ENCODE measurements at regions not wholly inside any gene's neighbourhood (a gene's known extent, or its start where the extent isn't known, plus 50 kb on each side); places are given as distances from the start of the nearest gene placed in this dataset.

DNA sequence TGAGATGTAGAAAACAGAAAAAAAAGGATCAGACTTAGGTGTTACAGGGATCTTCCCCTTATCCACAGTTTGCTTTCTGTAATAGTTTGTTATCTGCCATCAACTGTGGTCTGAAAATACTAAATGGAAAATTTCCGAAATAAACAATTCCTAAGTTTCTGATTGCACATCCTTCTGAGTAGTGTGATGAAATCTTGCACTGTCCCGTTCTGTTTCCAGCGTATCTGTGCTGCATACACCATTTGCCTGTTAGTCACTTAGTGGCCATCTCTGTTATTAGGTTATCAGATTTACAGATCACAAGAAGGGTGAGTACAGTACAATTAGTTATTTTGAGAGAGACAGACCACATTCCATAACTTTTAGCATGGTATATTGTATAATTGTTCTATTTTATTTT is 185.6 kb upstream of the CPHXL start:
- Histone ChIP-seq H3K4me1 (no peaks in the 10 kb centered on the region), H3K4me3 (no peak overlapping the region), H3K27me3 (ENCODE audit: low read depth) (peaks cover 4% of the 10 kb centered on the region), H3K9me3 (replicated peaks) (no peaks in the 10 kb centered on the region), H3K27ac (replicated peaks) (no peak overlapping the region), H3K36me3 (no peaks in the 10 kb centered on the region)
- intact Hi-C loops (cut with micrococcal nuclease), result no loop called here
- TF ChIP-seq, protein P1, sequence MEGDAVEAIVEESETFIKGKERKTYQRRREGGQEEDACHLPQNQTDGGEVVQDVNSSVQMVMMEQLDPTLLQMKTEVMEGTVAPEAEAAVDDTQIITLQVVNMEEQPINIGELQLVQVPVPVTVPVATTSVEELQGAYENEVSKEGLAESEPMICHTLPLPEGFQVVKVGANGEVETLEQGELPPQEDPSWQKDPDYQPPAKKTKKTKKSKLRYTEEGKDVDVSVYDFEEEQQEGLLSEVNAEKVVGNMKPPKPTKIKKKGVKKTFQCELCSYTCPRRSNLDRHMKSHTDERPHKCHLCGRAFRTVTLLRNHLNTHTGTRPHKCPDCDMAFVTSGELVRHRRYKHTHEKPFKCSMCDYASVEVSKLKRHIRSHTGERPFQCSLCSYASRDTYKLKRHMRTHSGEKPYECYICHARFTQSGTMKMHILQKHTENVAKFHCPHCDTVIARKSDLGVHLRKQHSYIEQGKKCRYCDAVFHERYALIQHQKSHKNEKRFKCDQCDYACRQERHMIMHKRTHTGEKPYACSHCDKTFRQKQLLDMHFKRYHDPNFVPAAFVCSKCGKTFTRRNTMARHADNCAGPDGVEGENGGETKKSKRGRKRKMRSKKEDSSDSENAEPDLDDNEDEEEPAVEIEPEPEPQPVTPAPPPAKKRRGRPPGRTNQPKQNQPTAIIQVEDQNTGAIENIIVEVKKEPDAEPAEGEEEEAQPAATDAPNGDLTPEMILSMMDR (IDR thresholded peaks at IDR 0.05; ENCODE audit: borderline replicate concordance), result no peak
- no peak for DNase-seq

DNA sequence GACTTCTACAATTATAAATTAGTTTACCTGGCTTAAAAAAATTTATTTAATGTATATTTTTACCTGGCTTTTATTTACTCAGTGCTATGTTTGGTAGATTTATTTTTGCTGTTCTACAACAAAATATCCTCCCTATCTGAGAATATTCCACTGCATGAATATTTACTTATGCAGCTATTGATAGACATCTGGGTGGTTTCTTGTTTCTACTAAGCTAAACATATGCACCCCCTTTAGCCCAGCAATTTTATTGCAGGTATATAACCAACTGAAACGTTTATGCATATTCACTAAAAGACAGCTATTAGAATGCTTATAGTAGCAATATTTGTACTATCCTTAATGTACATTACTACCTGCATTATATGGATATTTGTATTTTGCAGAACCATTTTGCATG is 187.7 kb upstream of the CPHXL start:
- H3K4me1 ChIP-seq, result no peaks in the 10 kb centered on the region
- TF ChIP-seq, protein P1 (IDR thresholded peaks at IDR 0.05; ENCODE audit: borderline replicate concordance), result no peak
- H3K27me3 ChIP-seq (ENCODE audit: low read depth), result peaks cover 4% of the 10 kb centered on the region
- H3K9me3 ChIP-seq (replicated peaks), result no peaks in the 10 kb centered on the region
- H3K36me3 ChIP-seq, result no peaks in the 10 kb centered on the region
- no peak overlapping the region for H3K4me3 ChIP-seq
- intact Hi-C loops (cut with micrococcal nuclease), result no loop called here
- no peak for DNase-seq
- no peak overlapping the region for H3K27ac ChIP-seq (replicated peaks)

DNA sequence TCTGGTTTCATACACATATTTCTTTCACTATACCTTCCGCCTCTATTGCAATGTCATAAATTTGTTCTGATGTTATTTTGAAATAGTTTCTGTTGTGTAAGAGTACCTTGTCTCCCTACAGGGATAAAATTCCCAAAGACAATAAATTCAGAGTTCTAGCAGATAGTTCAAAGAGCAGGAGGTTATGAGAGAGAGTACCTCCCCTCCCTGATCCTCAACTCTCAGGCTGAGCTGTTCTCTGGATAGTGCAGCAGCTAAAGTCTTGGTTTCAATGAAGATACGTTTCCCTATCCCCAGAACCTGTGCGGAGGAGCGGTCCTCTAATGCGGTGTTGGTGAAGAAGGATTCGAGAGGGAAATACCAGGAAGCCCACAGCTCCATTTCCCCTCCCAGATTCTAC is 190.2 kb upstream of the CPHXL start:
- no peak overlapping the region for H3K4me3 ChIP-seq
- intact Hi-C loops (cut with micrococcal nuclease), result no loop called here
- H3K36me3 ChIP-seq, result no peaks in the 10 kb centered on the region
- no peaks in the 10 kb centered on the region for H3K4me1 ChIP-seq
- no peaks in the 10 kb centered on the region for H3K9me3 ChIP-seq (replicated peaks)
- no peak overlapping the region for H3K27ac ChIP-seq (replicated peaks)
- peaks cover 8% of the 10 kb centered on the region for H3K27me3 ChIP-seq (ENCODE audit: low read depth)
- no peak for DNase-seq
- TF ChIP-seq, protein P1 (IDR thresholded peaks at IDR 0.05; ENCODE audit: borderline replicate concordance), result no peak

DNA sequence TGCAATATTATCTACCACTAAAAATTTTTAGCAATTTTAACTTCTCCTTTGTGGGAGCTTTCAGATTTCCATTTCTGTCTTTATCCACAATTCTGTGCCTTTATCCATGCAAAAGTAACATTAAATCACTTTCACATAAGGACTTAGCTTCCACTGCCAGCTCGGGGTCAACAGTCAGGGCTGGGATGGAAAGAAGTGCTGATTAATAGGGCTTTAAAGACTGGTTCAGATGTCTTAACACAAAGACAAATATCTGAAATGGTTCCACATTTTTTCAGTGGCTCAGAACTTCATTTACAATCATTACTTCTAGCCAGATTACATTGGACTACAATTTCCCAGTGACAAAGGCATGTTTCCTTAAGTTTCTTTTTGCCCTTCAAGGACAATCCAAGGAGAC is 191.8 kb upstream of the CPHXL start:
- Histone ChIP-seq H3K27ac (replicated peaks) (no peak overlapping the region), H3K4me3 (no peak overlapping the region), H3K36me3 (no peaks in the 10 kb centered on the region), H3K9me3 (replicated peaks) (no peaks in the 10 kb centered on the region), H3K4me1 (no peaks in the 10 kb centered on the region), H3K27me3 (ENCODE audit: low read depth) (peaks cover 9% of the 10 kb centered on the region)
- no peak for DNase-seq
- TF ChIP-seq, protein P1 (IDR thresholded peaks at IDR 0.05; ENCODE audit: borderline replicate concordance), result no peak
- intact Hi-C loops (cut with micrococcal nuclease), result no loop called here

DNA sequence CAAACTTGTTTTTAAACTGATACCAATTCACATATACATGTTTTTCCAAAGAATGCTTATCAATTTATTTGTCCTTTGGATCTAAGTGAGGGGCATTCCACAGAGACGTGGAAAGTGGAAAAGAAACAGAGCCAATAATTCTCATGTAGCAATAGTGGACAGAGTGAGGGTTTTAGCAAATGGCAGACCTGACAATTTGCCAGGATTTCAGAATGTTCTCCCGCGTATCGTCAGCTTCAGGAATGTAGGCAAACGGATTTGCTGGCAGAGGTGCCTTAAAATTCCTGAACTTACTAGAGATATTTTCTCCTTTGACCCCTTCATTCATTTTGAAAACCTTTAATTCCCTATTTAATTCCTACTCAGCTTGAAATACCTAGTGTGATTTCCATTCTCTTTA is 193.4 kb upstream of the CPHXL start:
- no peaks in the 10 kb centered on the region for H3K4me1 ChIP-seq
- peaks cover 5% of the 10 kb centered on the region for H3K27me3 ChIP-seq (ENCODE audit: low read depth)
- H3K4me3 ChIP-seq, result no peak overlapping the region
- no peak for DNase-seq
- intact Hi-C loops (cut with micrococcal nuclease), result no loop called here
- H3K9me3 ChIP-seq (replicated peaks), result no peaks in the 10 kb centered on the region
- no peak overlapping the region for H3K27ac ChIP-seq (replicated peaks)
- TF ChIP-seq, protein P1 (IDR thresholded peaks at IDR 0.05; ENCODE audit: borderline replicate concordance), result no peak
- no peaks in the 10 kb centered on the region for H3K36me3 ChIP-seq

DNA sequence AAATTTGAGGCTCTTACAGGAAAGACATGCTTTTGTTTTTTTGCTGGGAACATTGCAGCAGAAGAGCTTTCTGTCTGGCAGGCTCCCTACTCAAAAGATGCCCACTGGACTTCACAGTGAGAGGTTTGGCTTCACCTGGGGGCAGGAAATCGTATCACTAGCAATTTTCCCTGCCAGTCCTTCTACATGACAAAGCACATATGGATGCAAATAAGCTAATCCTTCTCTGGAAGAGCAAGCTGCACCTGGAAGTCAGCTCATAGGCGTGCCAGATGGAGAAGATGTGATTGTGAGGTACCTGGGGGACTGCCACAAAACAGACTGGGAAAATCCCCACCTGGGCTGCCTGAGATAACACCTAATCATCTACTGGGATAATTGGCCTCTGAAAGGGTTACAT is 195.0 kb upstream of the CPHXL start:
- intact Hi-C loops (cut with micrococcal nuclease), result no loop called here
- TF ChIP-seq, protein P1 (IDR thresholded peaks at IDR 0.05; ENCODE audit: borderline replicate concordance), result no peak
- Histone ChIP-seq H3K27me3 (ENCODE audit: low read depth) (peaks cover 5% of the 10 kb centered on the region), H3K36me3 (no peaks in the 10 kb centered on the region), H3K4me1 (no peaks in the 10 kb centered on the region), H3K9me3 (replicated peaks) (no peaks in the 10 kb centered on the region), H3K27ac (replicated peaks) (no peak overlapping the region), H3K4me3 (no peak overlapping the region)
- no peak for DNase-seq

Data from left ventricle myocardium inferior (tissue), 1 donor.